ENCODE measurements at regions not wholly inside any gene's neighbourhood (a gene's known extent, or its start where the extent isn't known, plus 50 kb on each side); places are given as distances from the start of the nearest gene placed in this dataset.
A peak's percentile ranks its signal among the peaks of the same experiment; 100 is the strongest.

- DNase-seq = no peak
These were observed 199.0 kb downstream of the BCL11B start for GRCh38 chr14:99072956-99073355.

- DNase-seq = no peak
These were observed 198.6 kb downstream of the BCL11B start for GRCh38 chr14:99073431-99073830.

GRCh38 chr14:99075061-99075460 lies 196.9 kb downstream of the BCL11B start:
- DNase-seq = no peak

GRCh38 chr14:99075771-99076375 lies 196.1 kb downstream of the BCL11B start:
- DNase-seq = no peak

- DNase-seq = no peak
These were observed 194.7 kb downstream of the BCL11B start for GRCh38 chr14:99077076-99077843.

- DNase-seq = no peak
These were observed 194.2 kb downstream of the BCL11B start for GRCh38 chr14:99077844-99078236.

GRCh38 chr14:99078426-99078825 lies 193.6 kb downstream of the BCL11B start:
- DNase-seq = no peak

GRCh38 chr14:99079061-99079727 lies 192.8 kb downstream of the BCL11B start:
- no peak for DNase-seq

- no peak for DNase-seq
These were observed 191.7 kb downstream of the BCL11B start for GRCh38 chr14:99080306-99080705.

GRCh38 chr14:99081156-99081765 lies 190.7 kb downstream of the BCL11B start:
- DNase-seq = no peak

GRCh38 chr14:99081880-99082279 lies 190.1 kb downstream of the BCL11B start:
- no peak for DNase-seq

GRCh38 chr14:99093532-99094517 lies 178.2 kb downstream of the BCL11B start:
- DNase-seq = peak; percentile 18

- DNase-seq = no peak
These were observed 177.1 kb downstream of the BCL11B start for GRCh38 chr14:99094901-99095300.

GRCh38 chr14:99095369-99095768 lies 176.6 kb downstream of the BCL11B start:
- no peak for DNase-seq

GRCh38 chr14:99098199-99098598 lies 173.8 kb downstream of the BCL11B start:
- DNase-seq = no peak

GRCh38 chr14:99099051-99099787 lies 172.8 kb downstream of the BCL11B start:
- DNase-seq = no peak

GRCh38 chr14:99100497-99101270 lies 171.3 kb downstream of the BCL11B start:
- DNase-seq = no peak

- DNase-seq = no peak
These were observed 170.0 kb downstream of the BCL11B start for GRCh38 chr14:99101855-99102461.

GRCh38 chr14:99116741-99117295 lies 155.2 kb downstream of the BCL11B start:
- no peak for DNase-seq

- no peak for DNase-seq
These were observed 154.3 kb downstream of the BCL11B start for GRCh38 chr14:99117671-99118045.
